Right lobe of liver (tissue), 6 donors: ENCODE measurements at regions not wholly inside any gene's neighbourhood (a gene's known extent, or its start where the extent isn't known, plus 50 kb on each side); places are given as distances from the start of the nearest gene placed in this dataset.
A peak's percentile ranks its signal among the peaks of the same experiment; 100 is the strongest.

Experiments used
- ATAC-seq, 4 donors: fragments of 200-7000 bp; cut with Tn5 transposase; one replicate each; pipeline ENCODE4 v1.9.1; 2020; ENCODE audit warnings: mild to moderate bottlenecking in 4 of 4, moderate library complexity in 4 of 4
- DNase-seq, 3 donors: peaks; one replicate each; pipeline ENCODE4 v3.0.0-alpha.2; 2020
- H3K27ac ChIP-seq, 3 donors: fragments of 200-600 bp; one replicate each; pipeline ENCODE4 v1.8.0; 2022
- H3K27me3 ChIP-seq, 2 donors: fragments of 200-600 bp; one replicate each; pipeline ENCODE4 v1.8.0; 2022
- H3K36me3 ChIP-seq, 4 donors: fragments of 200-600 bp; sonication (generic) in 1 of 4; one replicate each; pipeline versions ENCODE4 v1.5.1 to v1.8.0; 2017 to 2022; ENCODE audit warnings: control low read depth in 1 of 4
- H3K4me1 ChIP-seq, 4 donors: fragments of 200-600 bp; sonication (generic) in 1 of 4; one replicate each; pipeline versions ENCODE4 v1.5.1 to v1.8.0; 2017 to 2022; ENCODE audit warnings: control low read depth in 1 of 4
- H3K4me3 ChIP-seq, 3 donors: fragments of 200-600 bp; one replicate each; pipeline ENCODE4 v1.8.0; 2022
- H3K9me3 ChIP-seq, 4 donors: fragments of 200-600 bp; sonication (generic) in 1 of 4; one replicate each; pipeline versions ENCODE4 v1.5.1 to v1.8.0; 2017 to 2022; ENCODE audit warnings: control low read depth in 1 of 4
- POLR2A ChIP-seq: fragments of 450-650 bp; IDR thresholded peaks from one replicate; pipeline ENCODE4 v1.6.1; 2017; ENCODE audit warnings: antibody characterized with exemption, mild to moderate bottlenecking
- WGBS: methylation state at CpG from one replicate; pipeline ENCODE4 v1.1.6; 2018; ENCODE audit warnings: low coverage, low lambda C conversion rate; ENCODE audit not compliant: insufficient coverage; ENCODE audit errors: missing lambda C conversion rate; 5-methylcytosine and 5-hydroxymethylcytosine counted together
- intact Hi-C, 2 donors: fragments of 100-400 bp; cut with DNase I; formaldehyde crosslinking; loops; one replicate each; pipeline versions ENCODE4 v1.11.2 to v1.14.1; 2022
- TF ChIP-seq, protein P1 (sequence below), 4 donors: fragments of 200-600 bp in 3 of 4; fragments of 450-650 bp in 1 of 4; IDR thresholded peaks; one replicate each; pipeline versions ENCODE4 v1.5.1 to v1.8.0; 2016 to 2022; ENCODE audit warnings: antibody characterized with exemption in 4 of 4, mild to moderate bottlenecking in 2 of 4
- donor health status: DM: no; HTN: yes; CAD: no.
- donor health status: DM: no; HTN: no; CAD: no.
- donor health status: DM: no; HTN: no; CAD: no.
- donor health status: DM: no; HTN: yes; CAD: no.
- donor health status: DM: no; HTN: yes; CAD: no.

DNA sequence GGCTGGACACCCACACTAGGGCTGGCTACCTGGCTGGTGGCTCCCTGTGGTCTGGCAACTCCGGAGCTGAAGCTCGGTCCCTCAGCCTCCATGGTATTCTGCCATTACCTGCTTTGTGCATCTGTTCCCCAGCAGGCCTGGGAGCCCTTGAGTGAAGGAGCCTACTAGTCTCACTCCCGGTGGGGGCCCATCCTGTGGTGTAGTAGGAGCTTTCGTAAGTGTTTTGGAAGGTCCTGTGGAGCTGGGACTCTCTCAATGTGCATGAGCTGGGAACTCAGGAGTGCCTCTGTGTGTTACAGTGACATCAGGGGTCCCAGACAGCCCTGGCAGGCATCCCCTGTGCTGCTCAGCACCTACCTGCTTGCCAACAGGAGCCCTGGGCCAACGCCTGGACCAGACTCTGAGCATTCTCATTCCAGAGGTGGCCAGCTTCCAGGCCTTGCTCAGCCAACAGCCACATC is 267.1 kb downstream of the GADD45G start:
- DNase-seq (peak in 1 of 3 donors; percentile 37), ATAC-seq (no peak)
- no peak for TF ChIP-seq POLR2A
- TF ChIP-seq, protein P1, sequence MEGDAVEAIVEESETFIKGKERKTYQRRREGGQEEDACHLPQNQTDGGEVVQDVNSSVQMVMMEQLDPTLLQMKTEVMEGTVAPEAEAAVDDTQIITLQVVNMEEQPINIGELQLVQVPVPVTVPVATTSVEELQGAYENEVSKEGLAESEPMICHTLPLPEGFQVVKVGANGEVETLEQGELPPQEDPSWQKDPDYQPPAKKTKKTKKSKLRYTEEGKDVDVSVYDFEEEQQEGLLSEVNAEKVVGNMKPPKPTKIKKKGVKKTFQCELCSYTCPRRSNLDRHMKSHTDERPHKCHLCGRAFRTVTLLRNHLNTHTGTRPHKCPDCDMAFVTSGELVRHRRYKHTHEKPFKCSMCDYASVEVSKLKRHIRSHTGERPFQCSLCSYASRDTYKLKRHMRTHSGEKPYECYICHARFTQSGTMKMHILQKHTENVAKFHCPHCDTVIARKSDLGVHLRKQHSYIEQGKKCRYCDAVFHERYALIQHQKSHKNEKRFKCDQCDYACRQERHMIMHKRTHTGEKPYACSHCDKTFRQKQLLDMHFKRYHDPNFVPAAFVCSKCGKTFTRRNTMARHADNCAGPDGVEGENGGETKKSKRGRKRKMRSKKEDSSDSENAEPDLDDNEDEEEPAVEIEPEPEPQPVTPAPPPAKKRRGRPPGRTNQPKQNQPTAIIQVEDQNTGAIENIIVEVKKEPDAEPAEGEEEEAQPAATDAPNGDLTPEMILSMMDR (IDR thresholded peaks at IDR 0.05): no peak
- Histone ChIP-seq H3K36me3 (no peaks in the 10 kb centered on the region), H3K9me3 (no peaks in the 10 kb centered on the region), H3K4me3 (no peak overlapping the region), H3K27me3 (no peaks in the 10 kb centered on the region), H3K27ac (no peak overlapping the region), H3K4me1 (peaks cover 0 to 22% (median 9%) of the 10 kb centered on the region in 4 donors)
- intact Hi-C loops: no loop called here
- WGBS: no CpG with 5 or more reads among the region's 5 CpGs

DNA sequence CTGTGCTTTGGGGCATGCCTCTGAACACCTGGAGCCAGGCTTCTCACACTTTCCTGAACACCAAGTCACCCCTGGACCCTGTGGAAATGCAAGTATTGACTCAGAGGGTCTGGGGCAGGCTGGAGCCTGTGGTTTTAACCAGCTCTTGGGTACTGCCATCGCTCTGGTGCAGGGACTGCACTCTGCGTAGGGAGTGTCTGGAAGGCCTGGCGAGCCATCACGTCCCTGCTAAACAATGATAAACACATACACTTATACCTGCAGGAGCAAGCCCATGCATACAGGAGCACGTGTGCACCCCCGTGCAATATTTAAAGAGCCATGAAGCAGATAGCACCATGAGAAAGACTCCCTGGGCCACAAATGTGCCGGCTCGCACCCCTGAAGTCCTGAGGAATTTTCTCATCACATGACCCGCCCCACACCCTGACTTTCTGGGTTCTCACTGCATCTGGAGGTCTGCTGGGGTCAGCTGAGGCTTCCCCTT is 267.7 kb downstream of the GADD45G start:
- peak in 2 of 3 donors; percentile 25 to 43 for DNase-seq
- no peak overlapping the region for H3K27ac ChIP-seq
- ATAC-seq: no peak
- H3K9me3 ChIP-seq: no peaks in the 10 kb centered on the region
- intact Hi-C loops: no loop called here
- H3K4me3 ChIP-seq: no peak overlapping the region
- no peaks in the 10 kb centered on the region for H3K27me3 ChIP-seq
- H3K36me3 ChIP-seq: no peaks in the 10 kb centered on the region
- WGBS: no CpG with 5 or more reads among the region's 9 CpGs
- no peak for TF ChIP-seq POLR2A
- TF ChIP-seq, protein P1 (IDR thresholded peaks at IDR 0.05): no peak
- peaks cover 0 to 27% (median 9%) of the 10 kb centered on the region in 4 donors for H3K4me1 ChIP-seq

DNA sequence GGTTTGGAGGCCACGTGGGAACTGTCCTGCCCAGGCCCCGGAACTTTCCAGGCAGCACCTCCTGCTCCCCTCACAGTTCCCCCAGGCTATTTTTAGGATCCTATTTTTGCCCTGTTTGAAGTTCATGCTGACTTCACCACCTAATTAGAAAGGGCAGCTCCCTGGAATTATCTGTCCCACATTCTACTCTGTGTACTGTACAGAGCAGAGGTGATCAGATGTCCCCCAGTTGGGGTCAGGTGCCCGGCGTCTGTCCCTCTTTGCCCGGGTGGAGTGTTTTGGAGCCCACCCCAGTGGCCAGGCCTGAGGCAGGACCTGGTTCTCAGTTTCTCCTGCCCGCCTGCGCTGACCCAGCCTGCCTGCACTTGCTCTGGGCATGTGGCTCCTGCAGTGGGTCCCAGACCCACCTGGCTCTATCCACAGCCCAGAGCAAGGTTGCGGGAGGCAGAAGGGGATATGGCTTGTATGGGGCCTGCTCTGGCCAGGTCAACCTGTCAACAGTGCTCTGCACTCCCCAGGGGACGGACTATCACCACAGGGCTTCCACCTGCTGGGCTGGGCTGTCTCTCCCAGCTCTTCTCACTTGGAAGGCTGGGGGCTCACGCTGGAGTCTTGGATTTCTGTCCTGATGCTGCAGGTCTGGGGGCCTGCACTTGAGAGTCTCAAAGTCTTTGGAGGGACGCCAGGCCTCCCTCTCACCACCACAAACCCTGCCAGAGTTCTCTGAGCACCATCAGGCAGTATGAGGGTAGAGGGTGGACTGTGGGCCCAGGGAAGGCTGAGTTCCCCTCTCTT is 268.3 kb downstream of the GADD45G start:
- no CpG with 5 or more reads among the region's 11 CpGs for WGBS
- H3K9me3 ChIP-seq: no peaks in the 10 kb centered on the region
- no peak overlapping the region for H3K4me3 ChIP-seq
- TF ChIP-seq POLR2A: no peak
- TF ChIP-seq, protein P1 (IDR thresholded peaks at IDR 0.05): no peak
- no peaks in the 10 kb centered on the region for H3K27me3 ChIP-seq
- no peaks in the 10 kb centered on the region for H3K36me3 ChIP-seq
- intact Hi-C loops: no loop called here
- peak in 2 of 3 donors; percentile 39 to 40 for DNase-seq
- no peak for ATAC-seq
- H3K4me1 ChIP-seq: peaks cover 0 to 29% (median 9%) of the 10 kb centered on the region in 4 donors
- no peak overlapping the region for H3K27ac ChIP-seq

DNA sequence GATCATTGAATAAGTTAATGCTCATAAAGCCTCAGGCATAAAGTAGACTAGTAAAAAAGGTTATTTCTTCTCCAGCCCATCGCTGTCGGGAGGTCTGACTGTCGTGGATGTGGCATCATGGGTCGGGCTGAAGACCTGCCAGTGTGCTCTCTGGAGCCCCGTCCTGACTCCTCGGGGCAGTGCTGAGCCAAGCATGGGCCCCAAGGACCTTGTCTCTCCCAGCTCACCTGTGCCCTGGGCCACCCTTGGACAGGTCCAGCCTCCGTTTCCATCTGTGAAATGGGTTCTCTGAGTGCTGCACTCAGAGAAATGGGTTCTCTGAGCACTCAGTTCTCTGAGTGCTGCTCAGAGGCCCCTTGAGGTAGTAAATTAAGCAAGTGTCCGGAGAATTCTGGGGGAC is 269.0 kb downstream of the GADD45G start:
- peak overlapping the region in 2 of 3 donors; percentile 80 to 92 for H3K27ac ChIP-seq
- H3K27me3 ChIP-seq: no peaks in the 10 kb centered on the region
- H3K4me3 ChIP-seq: no peak overlapping the region
- no peaks in the 10 kb centered on the region for H3K36me3 ChIP-seq
- WGBS: 92% methylated on average over 4 of the region's 8 CpGs
- intact Hi-C loops: no loop called here
- ATAC-seq: no peak
- peak in 1 of 3 donors; percentile 34 for DNase-seq
- peaks cover 0 to 33% (median 13%) of the 10 kb centered on the region in 4 donors for H3K4me1 ChIP-seq
- TF ChIP-seq, protein P1 (IDR thresholded peaks at IDR 0.05): no peak
- no peak for TF ChIP-seq POLR2A
- no peaks in the 10 kb centered on the region for H3K9me3 ChIP-seq
